ENCODE measurements at regions not wholly inside any gene's neighbourhood (a gene's known extent, or its start where the extent isn't known, plus 50 kb on each side); places are given as distances from the start of the nearest gene placed in this dataset.

GRCh38 chr5:54927097-54927746 lies 58.2 kb downstream of the ESM1 start:
- DNase-seq: no peak

DNA sequence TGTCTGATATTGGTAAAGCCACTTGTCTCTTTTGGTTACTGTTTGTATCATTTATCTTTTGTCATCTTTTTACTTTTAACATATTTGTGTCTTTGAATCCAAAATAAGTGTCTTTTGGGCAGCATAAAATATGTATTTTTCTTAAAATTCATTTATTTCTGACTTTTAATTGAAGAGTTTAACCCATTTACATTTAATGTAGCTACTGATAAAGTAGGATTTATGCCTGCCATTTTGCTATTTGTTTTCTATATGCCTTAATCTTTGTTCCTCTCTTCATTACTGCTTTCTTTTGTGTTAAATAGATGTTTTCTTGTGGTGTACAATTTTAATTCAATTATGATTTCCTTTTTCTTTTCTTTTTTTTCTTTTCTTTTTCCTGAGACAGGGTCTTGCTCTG lies 60.9 kb downstream of the ESM1 start:
- DNase-seq: no peak

GRCh38 chr5:54917323-54917722 lies 68.1 kb downstream of the ESM1 start:
- no peak for DNase-seq

- DNase-seq: no peak
Measured at GRCh38 chr5:54915466-54916027, 69.8 kb downstream of the ESM1 start.

GRCh38 chr5:54912021-54912420 lies 73.4 kb downstream of the ESM1 start:
- DNase-seq: no peak

DNA sequence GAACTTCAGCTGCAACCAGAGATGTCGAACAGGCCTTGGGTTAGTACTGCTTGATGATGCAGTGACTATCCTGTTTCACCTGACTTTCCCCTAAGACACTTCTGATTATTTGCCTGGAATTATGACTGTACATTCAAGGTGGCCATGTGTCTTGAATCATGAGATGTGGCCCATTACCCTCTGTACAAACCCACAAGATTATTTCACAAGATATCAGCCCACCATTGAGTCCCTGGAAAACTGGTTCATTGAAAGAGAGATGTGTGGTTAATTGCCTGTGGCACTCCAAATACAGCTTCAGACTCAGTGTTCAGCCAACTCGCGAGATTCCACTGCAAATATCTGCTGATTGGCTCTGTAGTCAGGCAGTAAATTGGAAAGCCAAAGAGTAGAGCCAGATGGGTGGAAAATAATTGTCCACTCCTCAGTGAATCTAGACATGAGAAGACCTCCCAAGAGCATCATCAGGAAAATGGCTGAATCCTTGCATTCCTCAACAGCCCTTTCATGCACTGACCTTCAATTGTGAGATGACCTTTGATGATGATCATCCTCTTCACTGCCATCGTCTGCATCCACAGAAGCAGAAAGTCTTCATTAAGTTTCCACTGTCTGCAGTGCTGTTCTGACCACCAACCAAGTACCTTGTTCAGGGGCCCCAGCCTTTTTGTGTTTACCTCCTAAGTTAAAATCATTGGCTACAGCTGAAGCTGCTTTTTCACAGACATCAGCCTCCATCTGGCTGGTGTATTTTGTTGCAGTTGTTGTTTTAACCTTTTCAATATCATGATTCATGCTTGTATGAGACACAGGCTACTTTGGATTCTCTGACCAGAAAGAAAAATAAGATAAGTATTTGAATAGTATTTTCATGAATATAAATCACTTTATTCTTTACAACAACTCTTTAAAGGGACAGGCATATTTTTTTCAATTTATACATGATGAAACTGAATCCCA lies 75.2 kb downstream of the ESM1 start:
- no peak for DNase-seq

- DNase-seq: no peak
Measured at GRCh38 chr5:54908774-54909525, 76.4 kb downstream of the ESM1 start.

- DNase-seq: peak; percentile 77
Measured at GRCh38 chr5:54905942-54906537, 79.4 kb downstream of the ESM1 start.

- DNase-seq: no peak
Measured at GRCh38 chr5:54905246-54905795, 80.1 kb downstream of the ESM1 start.

DNA sequence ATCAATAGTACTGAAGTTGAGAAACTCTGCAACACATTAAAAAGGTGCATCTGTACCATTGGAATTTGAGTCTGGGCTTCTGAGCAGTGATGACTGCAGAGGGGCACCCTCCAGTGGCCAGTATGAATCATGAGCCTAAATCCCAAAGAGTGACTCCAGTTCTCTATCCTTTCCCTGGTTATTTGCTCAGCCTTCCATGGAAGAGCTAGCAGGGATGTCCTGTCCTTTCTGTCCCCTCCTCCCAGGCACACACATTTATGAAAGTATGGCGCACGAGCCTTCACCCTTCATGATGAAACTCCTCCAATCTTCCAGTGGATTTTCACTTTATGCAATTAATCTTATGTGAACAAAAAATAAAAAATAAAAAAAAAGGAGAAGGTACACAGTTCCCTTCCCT lies 81.0 kb downstream of the ESM1 start:
- DNase-seq: no peak

DNA sequence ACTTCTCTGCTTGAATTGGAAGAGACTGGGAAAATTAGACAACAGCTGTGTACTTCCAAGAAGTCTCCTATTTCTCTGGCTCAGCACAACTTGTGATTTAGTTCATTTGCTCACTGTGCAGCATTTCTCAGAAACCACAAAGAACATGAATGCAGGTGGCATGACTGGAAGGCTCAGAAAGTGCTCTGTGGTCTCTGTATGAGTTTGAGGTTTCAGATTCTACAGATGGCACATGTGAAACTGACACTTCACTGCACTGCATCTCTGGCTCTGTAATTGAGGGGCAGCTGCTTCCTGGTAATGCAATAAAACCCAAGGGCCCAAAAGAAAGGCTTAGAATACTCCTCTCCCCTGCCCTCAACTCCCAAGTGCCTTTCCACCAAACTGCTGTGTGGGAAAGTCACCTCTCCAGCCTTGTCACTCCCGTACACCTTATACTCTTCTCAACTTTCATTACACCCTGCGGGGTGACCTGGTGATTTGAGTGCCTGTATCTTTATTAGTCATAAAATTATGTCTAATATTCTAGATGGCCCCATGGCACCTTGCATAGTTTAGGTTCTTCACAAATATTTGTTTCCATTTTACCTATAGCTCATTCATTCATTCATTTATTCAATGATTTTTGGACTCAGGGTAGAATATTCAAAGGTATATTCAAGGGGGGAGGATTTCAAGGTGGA lies 82.5 kb downstream of the ESM1 start:
- DNase-seq: no peak

DNA sequence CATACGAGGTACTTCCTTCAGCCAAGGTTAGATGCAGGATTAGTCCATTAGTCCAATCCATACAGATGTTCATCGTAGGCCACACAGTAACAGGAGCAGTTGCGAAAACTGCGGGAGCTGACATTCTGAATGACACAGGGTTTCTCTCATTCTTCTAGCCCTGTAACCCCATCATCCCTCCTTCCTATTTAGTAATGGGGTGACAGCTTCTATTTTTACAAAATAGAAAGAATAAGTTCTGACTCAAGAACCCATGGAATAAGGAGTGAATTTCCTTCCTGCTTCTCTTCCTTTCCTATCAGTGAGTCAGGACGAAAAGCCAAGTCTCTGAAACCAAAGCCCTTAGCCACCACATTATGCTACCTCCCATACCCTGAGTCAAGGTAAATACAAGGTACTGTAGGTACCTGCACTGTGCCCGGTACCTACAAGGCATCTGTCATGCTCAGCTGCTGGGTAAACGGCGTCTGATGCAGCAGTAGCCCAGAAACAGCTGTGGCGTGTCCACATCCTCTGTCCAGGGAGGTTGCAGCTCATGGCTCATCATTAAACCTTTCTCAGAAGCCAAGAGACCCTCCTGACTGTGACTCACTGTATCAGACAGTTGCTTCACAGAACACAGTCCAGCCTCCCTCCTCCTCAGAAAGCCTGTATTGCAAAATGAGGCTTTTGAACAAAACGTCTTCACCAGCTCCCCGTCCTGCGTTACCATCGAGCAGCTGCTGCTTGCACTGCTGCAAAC lies 84.2 kb downstream of the ESM1 start:
- no peak for DNase-seq

- DNase-seq: no peak
Measured at GRCh38 chr5:54897001-54897400, 88.4 kb downstream of the ESM1 start.

DNA sequence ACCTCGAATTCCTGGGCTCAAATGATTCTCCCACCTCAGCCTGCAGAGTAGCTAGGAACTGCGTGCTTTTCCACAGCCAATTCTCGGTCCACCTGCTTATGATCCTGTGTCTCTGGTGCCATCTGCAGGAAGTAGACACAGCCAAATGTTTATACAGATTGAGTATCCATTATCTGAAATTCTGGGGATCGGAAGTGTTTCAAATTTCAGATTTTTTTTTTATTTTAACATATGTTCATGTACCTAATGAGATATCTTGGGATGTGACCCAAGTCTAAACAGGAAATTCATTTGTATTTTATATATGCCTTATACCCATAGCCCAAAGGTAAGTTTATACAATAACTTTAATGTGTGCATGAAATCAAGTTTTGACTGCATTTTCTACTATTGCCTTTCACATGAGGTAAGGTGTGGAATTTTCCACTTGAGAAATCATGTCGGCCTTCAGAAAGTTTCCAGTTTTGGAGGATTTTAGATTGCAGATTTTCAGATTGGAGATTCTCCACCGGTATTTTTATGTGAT lies 89.5 kb downstream of the ESM1 start:
- peak; percentile 7 for DNase-seq

GRCh38 chr5:54894957-54895815 lies 90.2 kb downstream of the ESM1 start:
- DNase-seq: no peak

DNA sequence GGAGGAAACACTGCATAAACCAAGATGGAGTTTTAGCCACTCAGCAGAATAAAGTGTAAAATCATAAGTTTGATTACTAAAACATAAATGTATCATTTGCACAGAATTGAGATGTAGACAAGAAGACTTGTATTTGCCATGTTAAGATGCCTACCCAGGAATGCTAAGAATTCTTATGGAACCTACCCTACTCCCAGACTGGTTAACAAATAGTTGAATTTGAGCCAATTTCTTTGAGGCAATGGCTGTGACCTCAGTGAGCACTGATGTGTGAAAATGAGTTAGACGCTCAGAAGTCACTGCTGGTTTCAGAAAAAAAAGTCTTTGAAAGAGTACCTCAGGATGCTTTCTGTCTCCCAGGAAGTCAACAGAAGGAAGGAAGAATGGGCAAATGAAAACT lies 95.6 kb downstream of the ESM1 start:
- DNase-seq: no peak

- DNase-seq: no peak
Measured at GRCh38 chr5:54887663-54888062, 97.7 kb downstream of the ESM1 start.

DNA sequence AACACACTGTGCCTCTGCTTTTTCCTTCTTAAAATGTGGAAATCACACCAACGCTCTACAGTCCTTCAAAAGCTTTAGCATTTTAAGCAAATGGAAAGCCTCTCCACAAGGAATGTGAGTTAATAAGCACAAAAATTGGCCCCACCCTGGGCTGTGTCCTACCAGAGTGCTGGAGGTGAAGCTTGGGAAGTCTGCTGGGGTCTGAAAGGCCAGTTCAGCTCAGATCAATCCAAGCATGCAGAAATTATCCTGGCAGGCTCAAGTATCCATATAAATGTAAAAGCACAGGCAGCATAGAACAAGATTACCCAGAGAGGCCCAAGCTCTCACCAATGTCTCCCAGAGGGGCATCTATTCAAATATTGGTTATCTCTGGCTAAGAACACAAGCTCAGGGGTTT lies 98.5 kb downstream of the ESM1 start:
- no peak for DNase-seq

GRCh38 chr5:54885636-54886035 lies 99.8 kb downstream of the ESM1 start:
- no peak for DNase-seq

DNA sequence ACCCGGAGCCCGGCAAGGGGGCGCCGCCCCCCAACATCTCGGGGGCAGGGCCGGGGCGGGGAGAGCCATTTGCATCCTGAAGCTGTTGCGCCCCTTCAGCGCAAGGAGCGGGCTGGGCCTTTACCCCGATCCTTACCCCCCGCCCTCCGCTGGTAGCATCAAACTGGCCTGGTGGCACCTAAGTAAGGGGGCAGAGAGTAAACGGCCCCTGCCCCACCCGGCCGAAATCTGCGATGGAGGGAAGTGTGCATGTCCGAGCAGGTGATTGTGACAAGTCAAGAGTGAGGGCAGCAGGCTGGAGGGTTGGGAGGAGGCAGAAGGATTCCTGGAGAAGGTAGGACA lies 101.2 kb downstream of the ESM1 start:
- DNase-seq: no peak

Measured in CD4-positive, alpha-beta T cell treated with Interleukin-6 for 4 hours (primary cell).